PC-9 (cell line): ENCODE measurements at regions not wholly inside any gene's neighbourhood (a gene's known extent, or its start where the extent isn't known, plus 50 kb on each side); places are given as distances from the start of the nearest gene placed in this dataset.

ENCODE experiments used
- EZH2 ChIP-seq: fragments of 200-600 bp; sonication (generic); IDR thresholded peaks from 2 replicates; pipeline ENCODE4 v1.8.0; 2017; ENCODE audit warnings: antibody characterized with exemption, low read depth
- TF ChIP-seq, protein P1 (sequence below): fragments of 200-600 bp; sonication (generic); conservative IDR thresholded peaks from 2 replicates; pipeline ENCODE4 v1.6.1; 2017; ENCODE audit warnings: mixed run types, antibody characterized with exemption, mild to moderate bottlenecking, moderate library complexity

DNA sequence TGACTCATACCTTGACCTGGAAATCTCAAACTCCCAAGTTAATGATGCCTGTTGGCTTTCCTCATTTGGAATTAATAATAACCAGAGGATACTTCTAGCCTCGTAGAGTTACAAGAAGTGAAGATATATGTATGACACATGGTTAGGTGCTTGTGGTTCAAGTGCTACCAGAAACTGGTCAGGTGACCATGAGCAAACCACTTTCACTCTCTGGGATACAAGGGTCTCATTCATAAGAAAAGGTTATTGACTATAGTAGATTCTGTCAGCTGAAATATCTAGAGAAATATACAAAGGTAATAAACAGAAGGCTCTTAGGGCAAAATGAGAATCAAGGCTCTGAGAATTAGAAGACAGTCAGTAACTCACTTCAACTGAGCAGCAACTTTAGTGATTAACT is 233.3 kb downstream of the KCNA4 start:
- TF ChIP-seq, protein P1, sequence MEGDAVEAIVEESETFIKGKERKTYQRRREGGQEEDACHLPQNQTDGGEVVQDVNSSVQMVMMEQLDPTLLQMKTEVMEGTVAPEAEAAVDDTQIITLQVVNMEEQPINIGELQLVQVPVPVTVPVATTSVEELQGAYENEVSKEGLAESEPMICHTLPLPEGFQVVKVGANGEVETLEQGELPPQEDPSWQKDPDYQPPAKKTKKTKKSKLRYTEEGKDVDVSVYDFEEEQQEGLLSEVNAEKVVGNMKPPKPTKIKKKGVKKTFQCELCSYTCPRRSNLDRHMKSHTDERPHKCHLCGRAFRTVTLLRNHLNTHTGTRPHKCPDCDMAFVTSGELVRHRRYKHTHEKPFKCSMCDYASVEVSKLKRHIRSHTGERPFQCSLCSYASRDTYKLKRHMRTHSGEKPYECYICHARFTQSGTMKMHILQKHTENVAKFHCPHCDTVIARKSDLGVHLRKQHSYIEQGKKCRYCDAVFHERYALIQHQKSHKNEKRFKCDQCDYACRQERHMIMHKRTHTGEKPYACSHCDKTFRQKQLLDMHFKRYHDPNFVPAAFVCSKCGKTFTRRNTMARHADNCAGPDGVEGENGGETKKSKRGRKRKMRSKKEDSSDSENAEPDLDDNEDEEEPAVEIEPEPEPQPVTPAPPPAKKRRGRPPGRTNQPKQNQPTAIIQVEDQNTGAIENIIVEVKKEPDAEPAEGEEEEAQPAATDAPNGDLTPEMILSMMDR, result no peak
- TF ChIP-seq EZH2, result no peak
